ENCODE measurements at regions not wholly inside any gene's neighbourhood (a gene's known extent, or its start where the extent isn't known, plus 50 kb on each side); places are given as distances from the start of the nearest gene placed in this dataset.

GRCh38 chr12:128077211-128077916 lies 189.6 kb upstream of the TMEM132C start:
- ChIA-PET CTCF (no interaction called here), POLR2A (no interaction called here)
- no peak for TF ChIP-seq FOS (IDR thresholded peaks at IDR 0.05; ENCODE audit: borderline replicate concordance, insufficient read depth, low read length)
- TF ChIP-seq EZH2 (IDR thresholded peaks at IDR 0.05; ENCODE audit: borderline replicate concordance, low read depth, low read length, severe bottlenecking) = no peak
- no peak for TF ChIP-seq MYC (IDR thresholded peaks at IDR 0.05; ENCODE audit: low read depth, low read length)
- no peak for TF ChIP-seq GATA2 (IDR thresholded peaks at IDR 0.05; ENCODE audit: insufficient read depth, insufficient read length, low read depth, low read length)
- no peak for TF ChIP-seq MAX (IDR thresholded peaks at IDR 0.05; ENCODE audit: insufficient read depth, insufficient read length)
- FAIRE-seq = no peak
- Histone ChIP-seq H3K9ac (replicated peaks; ENCODE audit: extremely low read depth, insufficient read depth, low read length) (no peak overlapping the region), H3K27me3 (ENCODE audit: control insufficient read depth in 2 of 2, insufficient read depth in 2 of 2, low read length in 2 of 2) (no peaks in the 10 kb centered on the region), H3K27ac (ENCODE audit: insufficient read depth, low read depth, low read length) (no peak overlapping the region), H3K79me2 (ENCODE audit: control insufficient read depth, insufficient read depth, low read length) (no peaks in the 10 kb centered on the region), H3K9me1 (replicated peaks; ENCODE audit: control insufficient read depth, extremely low read depth, insufficient read depth, low read length) (no peaks in the 10 kb centered on the region), H3K4me1 (ENCODE audit: control insufficient read depth, extremely low read depth, insufficient read depth, low read length) (no peaks in the 10 kb centered on the region), H3K36me3 (ENCODE audit: control insufficient read depth in 2 of 2, extremely low read depth in 1 of 2, insufficient read depth in 2 of 2, low read length in 2 of 2) (no peaks in the 10 kb centered on the region), H3K9me3 (replicated peaks; ENCODE audit: control insufficient read depth, insufficient read depth, low read length) (peaks cover 2% of the 10 kb centered on the region), H4K20me1 (replicated peaks; ENCODE audit: control insufficient read depth, extremely low read depth, insufficient read depth, low read length) (no peaks in the 10 kb centered on the region), H3K4me3 (replicated peaks in 1 of 3; ENCODE audit: insufficient read depth in 1 of 3, low read depth in 1 of 3, low read length in 3 of 3) (no peak overlapping the region), H3K4me2 (ENCODE audit: insufficient read depth, low read length) (no peak overlapping the region), H2AFZ (ENCODE audit: low read depth, low read length) (no peak overlapping the region)
- intact Hi-C loops (cut with micrococcal nuclease) (no loop called here), dilution Hi-C loops (cut with MboI; ENCODE audit: extremely low pct_ligation_motif_present, low sequenced_read_pairs) (no loop called here)
- BruUV-seq (replicated peaks) = no TSS peak
- no peak for DNase-seq (ENCODE audit: low read depth, low spot score)

- Histone ChIP-seq H3K4me2 (ENCODE audit: insufficient read depth, low read length) (no peak overlapping the region), H3K9ac (replicated peaks; ENCODE audit: extremely low read depth, insufficient read depth, low read length) (no peak overlapping the region), H2AFZ (ENCODE audit: low read depth, low read length) (no peak overlapping the region), H3K27ac (ENCODE audit: insufficient read depth, low read depth, low read length) (no peak overlapping the region), H3K9me3 (replicated peaks; ENCODE audit: control insufficient read depth, insufficient read depth, low read length) (peaks cover 2% of the 10 kb centered on the region), H3K79me2 (ENCODE audit: control insufficient read depth, insufficient read depth, low read length) (no peaks in the 10 kb centered on the region), H3K9me1 (replicated peaks; ENCODE audit: control insufficient read depth, extremely low read depth, insufficient read depth, low read length) (no peaks in the 10 kb centered on the region), H3K4me3 (replicated peaks in 1 of 3; ENCODE audit: insufficient read depth in 1 of 3, low read depth in 1 of 3, low read length in 3 of 3) (no peak overlapping the region), H3K4me1 (ENCODE audit: control insufficient read depth, extremely low read depth, insufficient read depth, low read length) (no peaks in the 10 kb centered on the region), H3K27me3 (ENCODE audit: control insufficient read depth in 2 of 2, insufficient read depth in 2 of 2, low read length in 2 of 2) (no peaks in the 10 kb centered on the region), H4K20me1 (replicated peaks; ENCODE audit: control insufficient read depth, extremely low read depth, insufficient read depth, low read length) (no peaks in the 10 kb centered on the region), H3K36me3 (ENCODE audit: control insufficient read depth in 2 of 2, extremely low read depth in 1 of 2, insufficient read depth in 2 of 2, low read length in 2 of 2) (no peaks in the 10 kb centered on the region)
- no peak for DNase-seq (ENCODE audit: low read depth, low spot score)
- CTCF ChIA-PET = no interaction called here
- POLR2A ChIA-PET = no interaction called here
- FAIRE-seq = no peak
- dilution Hi-C loops (cut with MboI; ENCODE audit: extremely low pct_ligation_motif_present, low sequenced_read_pairs) (no loop called here), intact Hi-C loops (cut with micrococcal nuclease) (no loop called here)
- no peak for TF ChIP-seq POLR2A (IDR thresholded peaks at IDR 0.05; ENCODE audit: low read depth, low read length)
- TF ChIP-seq MYC (IDR thresholded peaks at IDR 0.05; ENCODE audit: low read depth, low read length) = no peak
- no peak for TF ChIP-seq EZH2 (IDR thresholded peaks at IDR 0.05; ENCODE audit: borderline replicate concordance, low read depth, low read length, severe bottlenecking)
- TF ChIP-seq FOS (IDR thresholded peaks at IDR 0.05; ENCODE audit: borderline replicate concordance, insufficient read depth, low read length) = no peak
- no peak for TF ChIP-seq POLR2AphosphoS5 (IDR thresholded peaks at IDR 0.05; ENCODE audit: insufficient read depth, low read depth, low read length)
- no peak for TF ChIP-seq JUN (IDR thresholded peaks at IDR 0.05; ENCODE audit: borderline replicate concordance, insufficient read depth, insufficient read length, low read depth)
- TF ChIP-seq, protein P1, sequence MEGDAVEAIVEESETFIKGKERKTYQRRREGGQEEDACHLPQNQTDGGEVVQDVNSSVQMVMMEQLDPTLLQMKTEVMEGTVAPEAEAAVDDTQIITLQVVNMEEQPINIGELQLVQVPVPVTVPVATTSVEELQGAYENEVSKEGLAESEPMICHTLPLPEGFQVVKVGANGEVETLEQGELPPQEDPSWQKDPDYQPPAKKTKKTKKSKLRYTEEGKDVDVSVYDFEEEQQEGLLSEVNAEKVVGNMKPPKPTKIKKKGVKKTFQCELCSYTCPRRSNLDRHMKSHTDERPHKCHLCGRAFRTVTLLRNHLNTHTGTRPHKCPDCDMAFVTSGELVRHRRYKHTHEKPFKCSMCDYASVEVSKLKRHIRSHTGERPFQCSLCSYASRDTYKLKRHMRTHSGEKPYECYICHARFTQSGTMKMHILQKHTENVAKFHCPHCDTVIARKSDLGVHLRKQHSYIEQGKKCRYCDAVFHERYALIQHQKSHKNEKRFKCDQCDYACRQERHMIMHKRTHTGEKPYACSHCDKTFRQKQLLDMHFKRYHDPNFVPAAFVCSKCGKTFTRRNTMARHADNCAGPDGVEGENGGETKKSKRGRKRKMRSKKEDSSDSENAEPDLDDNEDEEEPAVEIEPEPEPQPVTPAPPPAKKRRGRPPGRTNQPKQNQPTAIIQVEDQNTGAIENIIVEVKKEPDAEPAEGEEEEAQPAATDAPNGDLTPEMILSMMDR (IDR thresholded peaks at IDR 0.05; ENCODE audit: extremely low read depth in 1 of 2, insufficient read depth in 1 of 2, low read depth in 1 of 2, low read length in 2 of 2) = no peak
- TF ChIP-seq GATA2 (IDR thresholded peaks at IDR 0.05; ENCODE audit: insufficient read depth, insufficient read length, low read depth, low read length) = no peak
- no TSS peak for BruUV-seq (replicated peaks)
Observed at GRCh38 chr12:128077917-128078298, 189.1 kb upstream of the TMEM132C start.

Data from endothelial cell of umbilical vein (primary cell).